ENCODE measurements at regions not wholly inside any gene's neighbourhood (a gene's known extent, or its start where the extent isn't known, plus 50 kb on each side); places are given as distances from the start of the nearest gene placed in this dataset.

GRCh38 chr18:65057439-65058083 is 693.3 kb upstream of the CDH7 start:
- DNase-seq (ENCODE audit: extremely low read depth, low read depth): no peak
- H3K4me3 ChIP-seq (replicated peaks; ENCODE audit: low read depth, low read length): no peak overlapping the region
- TF ChIP-seq, protein P1, sequence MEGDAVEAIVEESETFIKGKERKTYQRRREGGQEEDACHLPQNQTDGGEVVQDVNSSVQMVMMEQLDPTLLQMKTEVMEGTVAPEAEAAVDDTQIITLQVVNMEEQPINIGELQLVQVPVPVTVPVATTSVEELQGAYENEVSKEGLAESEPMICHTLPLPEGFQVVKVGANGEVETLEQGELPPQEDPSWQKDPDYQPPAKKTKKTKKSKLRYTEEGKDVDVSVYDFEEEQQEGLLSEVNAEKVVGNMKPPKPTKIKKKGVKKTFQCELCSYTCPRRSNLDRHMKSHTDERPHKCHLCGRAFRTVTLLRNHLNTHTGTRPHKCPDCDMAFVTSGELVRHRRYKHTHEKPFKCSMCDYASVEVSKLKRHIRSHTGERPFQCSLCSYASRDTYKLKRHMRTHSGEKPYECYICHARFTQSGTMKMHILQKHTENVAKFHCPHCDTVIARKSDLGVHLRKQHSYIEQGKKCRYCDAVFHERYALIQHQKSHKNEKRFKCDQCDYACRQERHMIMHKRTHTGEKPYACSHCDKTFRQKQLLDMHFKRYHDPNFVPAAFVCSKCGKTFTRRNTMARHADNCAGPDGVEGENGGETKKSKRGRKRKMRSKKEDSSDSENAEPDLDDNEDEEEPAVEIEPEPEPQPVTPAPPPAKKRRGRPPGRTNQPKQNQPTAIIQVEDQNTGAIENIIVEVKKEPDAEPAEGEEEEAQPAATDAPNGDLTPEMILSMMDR (IDR thresholded peaks at IDR 0.05; ENCODE audit: low read depth, low read length, missing control alignments): no peak

- no peak for DNase-seq (ENCODE audit: extremely low read depth, low read depth)
- TF ChIP-seq, protein P1 (IDR thresholded peaks at IDR 0.05; ENCODE audit: low read depth, low read length, missing control alignments): no peak
Observed at GRCh38 chr18:65056575-65056974, 694.2 kb upstream of the CDH7 start.

DNA sequence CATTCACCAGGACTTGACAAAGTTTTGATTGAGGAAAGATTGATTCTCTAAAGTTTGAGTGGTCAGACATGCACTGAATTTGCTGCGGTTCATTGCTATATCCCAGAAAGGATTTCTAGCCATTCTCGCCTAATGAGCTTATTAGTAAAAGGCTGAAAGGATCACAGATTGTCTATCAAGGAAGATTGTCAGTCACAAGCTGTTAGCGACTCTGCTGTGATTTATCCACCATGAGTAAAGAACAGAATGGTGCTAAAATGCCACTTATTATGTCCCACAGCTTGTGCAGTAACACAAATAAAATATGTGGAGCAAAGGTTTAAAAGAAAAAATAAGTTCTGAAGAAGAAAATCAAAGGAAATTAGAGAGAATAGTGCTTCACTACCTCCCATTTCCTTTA is 701.2 kb upstream of the CDH7 start:
- no peak for DNase-seq (ENCODE audit: extremely low read depth, low read depth)
- TF ChIP-seq, protein P1 (IDR thresholded peaks at IDR 0.05; ENCODE audit: low read depth, low read length, missing control alignments): no peak
- H3K4me3 ChIP-seq (replicated peaks; ENCODE audit: low read depth, low read length): no peak overlapping the region

More at GRCh38 chr18:65056575-65056974, 694.2 kb upstream of the CDH7 start:
- H3K4me3 ChIP-seq (replicated peaks; ENCODE audit: low read depth, low read length): no peak overlapping the region

DNA sequence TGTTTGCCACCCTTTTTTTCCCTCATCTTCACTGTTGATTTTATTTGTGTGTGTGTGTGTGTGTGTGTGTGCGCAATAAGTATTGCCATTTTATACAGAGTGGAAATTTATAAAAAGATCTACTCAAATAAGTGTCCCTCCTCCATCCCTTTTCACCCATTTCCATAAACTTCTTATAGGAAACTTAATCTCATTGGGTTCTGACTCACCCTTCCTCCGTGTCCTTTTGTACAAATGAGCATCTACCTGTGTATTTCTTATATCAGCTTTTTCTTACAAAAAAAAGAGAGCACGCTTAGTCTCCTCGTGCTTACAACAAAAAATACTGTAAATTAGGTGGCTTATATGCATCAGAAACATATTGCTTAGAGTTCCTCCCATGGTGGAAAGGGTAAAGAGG is 711.2 kb upstream of the CDH7 start:
- H3K4me3 ChIP-seq (replicated peaks; ENCODE audit: low read depth, low read length): no peak overlapping the region
- TF ChIP-seq, protein P1 (IDR thresholded peaks at IDR 0.05; ENCODE audit: low read depth, low read length, missing control alignments): no peak
- no peak for DNase-seq (ENCODE audit: extremely low read depth, low read depth)

DNA sequence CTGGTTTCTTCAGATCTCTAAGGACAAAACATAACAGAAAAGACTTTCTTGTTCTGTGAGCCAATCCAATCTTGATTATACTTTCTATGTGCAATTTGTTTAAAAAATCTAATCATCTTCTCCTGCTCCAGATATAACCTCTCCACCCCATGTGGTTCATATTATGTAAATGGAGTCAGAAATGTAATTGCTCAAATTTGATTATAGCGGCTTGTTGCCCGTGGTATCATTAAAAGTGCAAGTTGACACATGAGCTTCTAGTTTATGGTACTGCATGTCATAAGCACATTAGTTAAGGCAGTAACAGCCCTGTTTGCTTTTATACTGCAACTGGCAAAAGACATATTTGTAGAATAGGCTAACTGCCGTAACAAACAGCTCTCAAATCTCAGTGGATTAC is 715.1 kb upstream of the CDH7 start:
- no peak overlapping the region for H3K4me3 ChIP-seq (replicated peaks; ENCODE audit: low read depth, low read length)
- DNase-seq (ENCODE audit: extremely low read depth, low read depth): no peak
- TF ChIP-seq, protein P1 (IDR thresholded peaks at IDR 0.05; ENCODE audit: low read depth, low read length, missing control alignments): no peak

- H3K4me3 ChIP-seq (replicated peaks; ENCODE audit: low read depth, low read length): no peak overlapping the region
- TF ChIP-seq, protein P1 (IDR thresholded peaks at IDR 0.05; ENCODE audit: low read depth, low read length, missing control alignments): no peak
- DNase-seq (ENCODE audit: extremely low read depth, low read depth): no peak
Observed at GRCh38 chr18:65025756-65026155, 725.1 kb upstream of the CDH7 start.

DNA sequence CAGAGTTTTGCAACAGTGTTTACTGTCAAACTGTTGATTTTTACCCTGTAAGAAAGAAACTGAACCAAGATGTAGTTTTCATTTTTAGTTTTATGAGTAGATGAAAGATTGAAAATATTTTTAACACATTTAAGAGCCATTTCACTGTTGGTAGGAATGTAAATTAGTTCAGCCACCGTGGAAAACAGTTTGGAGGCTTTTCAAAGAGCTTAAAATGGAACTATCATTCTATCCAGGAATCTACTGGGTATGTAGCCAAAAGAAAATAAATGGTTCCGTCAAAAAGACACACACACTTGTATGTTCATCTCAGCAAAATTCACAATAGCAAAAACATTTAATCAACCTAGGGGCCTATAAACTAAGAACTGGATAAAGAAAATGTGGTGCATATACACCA is 729.8 kb upstream of the CDH7 start:
- no peak overlapping the region for H3K4me3 ChIP-seq (replicated peaks; ENCODE audit: low read depth, low read length)
- TF ChIP-seq, protein P1 (IDR thresholded peaks at IDR 0.05; ENCODE audit: low read depth, low read length, missing control alignments): no peak
- no peak for DNase-seq (ENCODE audit: extremely low read depth, low read depth)
